ENCODE measurements at regions not wholly inside any gene's neighbourhood (a gene's known extent, or its start where the extent isn't known, plus 50 kb on each side); places are given as distances from the start of the nearest gene placed in this dataset.

- in situ Hi-C loops (cut with MboI; ENCODE audit: low sequenced_read_pairs) = no loop called here
Observed at GRCh38 chr10:108208038-108208437, 1043.5 kb upstream of the SORCS1 start.

GRCh38 chr10:108204528-108205305, 1040.2 kb upstream of the SORCS1 start:
- in situ Hi-C loops (cut with MboI; ENCODE audit: low sequenced_read_pairs) = no loop called here

GRCh38 chr10:108203905-108204527, 1039.5 kb upstream of the SORCS1 start:
- in situ Hi-C loops (cut with MboI; ENCODE audit: low sequenced_read_pairs) = no loop called here

- in situ Hi-C loops (cut with MboI; ENCODE audit: low sequenced_read_pairs) = no loop called here
Observed at GRCh38 chr10:108187408-108188012, 1023.0 kb upstream of the SORCS1 start.

GRCh38 chr10:108184114-108184513, 1019.6 kb upstream of the SORCS1 start:
- in situ Hi-C loops (cut with MboI; ENCODE audit: low sequenced_read_pairs) = no loop called here

GRCh38 chr10:108180878-108181277, 1016.4 kb upstream of the SORCS1 start:
- in situ Hi-C loops (cut with MboI; ENCODE audit: low sequenced_read_pairs) = no loop called here

- in situ Hi-C loops (cut with MboI; ENCODE audit: low sequenced_read_pairs) = no loop called here
Observed at GRCh38 chr10:108169846-108170245, 1005.3 kb upstream of the SORCS1 start.

GRCh38 chr10:108167766-108168165, 1003.3 kb upstream of the SORCS1 start:
- in situ Hi-C loops (cut with MboI; ENCODE audit: low sequenced_read_pairs) = no loop called here

GRCh38 chr10:108166401-108166800, 1001.9 kb upstream of the SORCS1 start:
- in situ Hi-C loops (cut with MboI; ENCODE audit: low sequenced_read_pairs) = no loop called here

- in situ Hi-C loops (cut with MboI; ENCODE audit: low sequenced_read_pairs) = no loop called here
Observed at GRCh38 chr10:108147346-108147745, 982.8 kb upstream of the SORCS1 start.

- in situ Hi-C loops (cut with MboI; ENCODE audit: low sequenced_read_pairs) = no loop called here
Observed at GRCh38 chr10:108141064-108141463, 976.6 kb upstream of the SORCS1 start.

- in situ Hi-C loops (cut with MboI; ENCODE audit: low sequenced_read_pairs) = no loop called here
Observed at GRCh38 chr10:108132303-108132702, 967.8 kb upstream of the SORCS1 start.

GRCh38 chr10:108130575-108130974, 966.1 kb upstream of the SORCS1 start:
- in situ Hi-C loops (cut with MboI; ENCODE audit: low sequenced_read_pairs) = no loop called here

GRCh38 chr10:108112218-108112617, 947.7 kb upstream of the SORCS1 start:
- in situ Hi-C loops (cut with MboI; ENCODE audit: low sequenced_read_pairs) = no loop called here

- in situ Hi-C loops (cut with MboI; ENCODE audit: low sequenced_read_pairs) = no loop called here
Observed at GRCh38 chr10:108104551-108105156, 940.1 kb upstream of the SORCS1 start.

- in situ Hi-C loops (cut with MboI; ENCODE audit: low sequenced_read_pairs) = no loop called here
Observed at GRCh38 chr10:108097258-108097657, 932.8 kb upstream of the SORCS1 start.

- in situ Hi-C loops (cut with MboI; ENCODE audit: low sequenced_read_pairs) = no loop called here
Observed at GRCh38 chr10:108095932-108096925, 931.7 kb upstream of the SORCS1 start.

GRCh38 chr10:108090476-108091215, 926.1 kb upstream of the SORCS1 start:
- in situ Hi-C loops (cut with MboI; ENCODE audit: low sequenced_read_pairs) = no loop called here

GRCh38 chr10:108086502-108086901, 922.0 kb upstream of the SORCS1 start:
- in situ Hi-C loops (cut with MboI; ENCODE audit: low sequenced_read_pairs) = no loop called here

GRCh38 chr10:108082596-108082995, 918.1 kb upstream of the SORCS1 start:
- in situ Hi-C loops (cut with MboI; ENCODE audit: low sequenced_read_pairs) = no loop called here
